Testis (tissue), 2 donors: ENCODE measurements at regions not wholly inside any gene's neighbourhood (a gene's known extent, or its start where the extent isn't known, plus 50 kb on each side); places are given as distances from the start of the nearest gene placed in this dataset.
"Not testable (repeated sequence)": the region's sequence is repeated elsewhere in the genome, so short reads cannot be mapped to it uniquely, and the experiment has no call there.

Experiments used
- CTCF ChIP-seq, 3 experiments: fragments of 450-650 bp in 2 of 3; fragments of 200-600 bp in 1 of 3; sonication (generic) in 1 of 3; IDR thresholded peaks; one replicate each; pipeline ENCODE4 v1.5.1; 2016 to 2019; ENCODE audit warnings: antibody characterized with exemption in 3 of 3, mild to moderate bottlenecking in 2 of 3, moderate library complexity in 1 of 3
- POLR2A ChIP-seq: fragments of 450-650 bp; IDR thresholded peaks from one replicate; pipeline ENCODE4 v1.6.1; 2017; ENCODE audit warnings: antibody characterized with exemption, mild to moderate bottlenecking, moderate library complexity

DNA sequence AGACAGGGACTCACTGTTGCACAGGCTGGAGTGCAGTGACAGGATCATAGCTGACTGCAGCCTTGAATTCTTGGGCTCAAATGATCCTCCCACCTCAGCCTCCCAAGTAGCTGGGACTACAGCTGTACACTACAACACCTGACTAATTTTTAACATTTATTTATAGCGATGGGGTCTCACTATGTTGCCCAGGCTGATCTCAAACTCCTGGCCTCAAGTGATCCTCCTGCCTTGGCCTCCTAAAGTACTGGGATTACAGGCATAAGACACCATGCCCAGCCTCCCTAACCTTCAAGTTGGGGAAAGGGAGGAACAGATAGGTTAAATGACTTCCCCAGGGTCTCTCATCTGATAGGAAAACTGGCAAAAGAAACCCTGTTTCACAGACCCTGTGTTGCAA lies 919.5 kb downstream of the TYW1 start:
- TF ChIP-seq POLR2A; CTCF (IDR thresholded peaks at IDR 0.05): not testable (repeated sequence)
